ENCODE measurements at regions not wholly inside any gene's neighbourhood (a gene's known extent, or its start where the extent isn't known, plus 50 kb on each side); places are given as distances from the start of the nearest gene placed in this dataset.
A peak's percentile ranks its signal among the peaks of the same experiment; 100 is the strongest.

DNA sequence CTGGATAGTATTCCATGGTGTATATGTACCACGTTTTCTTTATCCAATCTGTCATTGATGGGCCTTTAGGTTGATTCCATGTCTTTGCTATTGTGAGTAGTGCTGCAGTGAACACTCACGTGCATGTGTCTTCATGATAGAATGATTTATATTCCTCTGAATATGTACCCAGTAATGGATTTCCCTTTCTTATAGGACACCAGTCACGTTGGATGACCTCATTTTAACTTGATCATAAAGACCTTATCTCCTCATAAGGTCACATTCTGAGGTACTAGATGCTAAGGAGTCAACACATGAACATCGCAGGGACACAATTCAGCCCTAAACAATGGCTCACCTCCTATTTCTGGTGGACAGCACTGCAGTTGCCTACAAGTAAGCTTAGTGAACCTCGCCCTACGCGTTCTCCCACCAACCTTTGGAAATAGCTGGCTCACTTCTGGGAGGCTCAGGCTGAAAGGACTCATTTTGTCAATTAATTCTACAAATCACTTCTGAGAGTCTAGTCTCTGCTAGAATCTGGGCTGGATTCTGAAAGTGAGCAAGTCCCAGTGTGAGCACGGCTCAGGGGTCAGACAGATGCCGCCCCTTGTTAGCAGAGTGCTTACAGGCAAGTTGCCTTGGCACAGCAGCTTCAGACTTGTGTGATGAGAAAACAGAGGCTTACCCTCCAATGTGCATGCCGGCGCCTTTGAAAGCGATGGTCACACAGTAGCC is 183.8 kb upstream of the GSC start:
- DNase-seq (ENCODE audit: low spot score): no peak

DNA sequence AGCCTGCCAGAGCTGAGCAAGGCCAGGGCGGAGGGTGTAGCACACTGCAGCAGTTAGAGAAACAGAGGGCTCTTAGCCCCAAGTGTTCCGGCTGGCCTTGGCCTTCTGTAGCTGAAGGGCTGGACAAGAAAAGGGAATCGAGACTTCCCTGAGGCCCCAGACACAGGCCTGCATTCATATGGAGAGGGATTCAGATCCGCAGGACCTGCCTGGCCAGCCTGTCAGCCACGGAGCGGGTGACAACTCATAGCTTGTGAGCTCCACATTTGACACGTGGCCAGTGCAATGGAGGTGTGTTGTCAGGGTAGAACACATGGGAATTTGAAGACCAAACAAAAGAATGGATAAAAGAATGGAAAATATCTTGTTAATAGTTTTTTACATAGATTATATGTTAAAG is 182.2 kb upstream of the GSC start:
- DNase-seq (ENCODE audit: low spot score): no peak

DNA sequence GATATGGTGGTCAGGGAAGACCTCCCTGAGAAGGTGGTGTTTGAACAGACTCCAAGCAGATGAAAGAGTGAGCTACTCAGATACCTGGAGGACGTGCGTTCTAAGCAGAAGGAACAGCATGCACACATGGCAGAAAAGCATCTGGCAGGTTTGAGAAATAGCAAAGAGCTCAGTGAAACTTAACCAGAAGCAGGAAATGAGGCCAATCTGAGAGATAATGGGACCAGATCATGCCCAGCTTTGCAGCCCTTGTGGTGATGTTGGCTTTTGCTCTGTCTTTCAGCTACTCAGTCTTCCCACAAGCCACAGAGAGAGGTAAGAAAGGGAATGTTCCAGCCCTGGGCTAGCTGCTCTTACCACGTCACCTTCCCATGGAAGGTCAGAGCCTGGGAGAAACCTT is 176.3 kb upstream of the GSC start:
- DNase-seq (ENCODE audit: low spot score): no peak

DNA sequence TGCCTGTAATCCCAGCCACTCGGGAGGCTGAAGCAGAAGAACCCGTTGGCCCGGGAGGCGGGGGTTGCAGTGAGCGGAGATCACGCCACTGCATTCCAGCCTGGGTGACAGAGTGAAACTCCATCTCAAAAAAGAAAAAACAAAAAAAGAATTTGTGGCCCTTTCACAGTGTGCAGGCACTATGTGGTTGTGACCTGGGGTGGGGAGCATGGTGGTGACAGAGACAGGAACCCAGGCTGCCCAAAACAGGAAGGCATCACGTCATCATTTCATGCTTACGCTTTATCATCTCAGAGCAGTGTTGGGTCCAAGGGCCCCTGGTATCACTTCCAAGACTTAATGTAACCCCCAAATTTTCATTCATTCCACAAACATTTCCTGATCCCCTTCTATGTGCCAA is 175.7 kb upstream of the GSC start:
- DNase-seq (ENCODE audit: low spot score): no peak

- no peak for DNase-seq (ENCODE audit: low spot score)
These were observed 174.8 kb upstream of the GSC start for GRCh38 chr14:94944636-94945258.

DNA sequence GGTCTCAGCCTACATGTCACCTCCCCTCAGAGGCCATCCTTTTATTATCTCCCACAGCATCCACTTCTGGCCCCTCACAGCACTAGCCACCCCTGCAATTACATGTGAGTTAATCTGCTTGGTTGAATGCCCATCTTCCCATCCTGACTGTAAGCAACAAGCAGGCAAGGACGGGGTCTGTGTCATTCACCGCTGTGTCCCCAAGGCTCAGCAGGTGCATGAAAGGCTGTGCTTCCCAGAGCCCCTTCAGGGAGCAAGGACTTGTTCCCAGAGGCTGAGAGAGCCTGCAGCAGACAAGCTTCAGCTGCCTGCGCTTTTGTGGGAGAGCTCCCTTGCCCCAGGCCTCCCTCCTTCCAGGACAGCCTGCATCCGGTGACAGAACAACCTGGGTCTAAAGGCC is 172.7 kb upstream of the GSC start:
- DNase-seq (ENCODE audit: low spot score): no peak

DNA sequence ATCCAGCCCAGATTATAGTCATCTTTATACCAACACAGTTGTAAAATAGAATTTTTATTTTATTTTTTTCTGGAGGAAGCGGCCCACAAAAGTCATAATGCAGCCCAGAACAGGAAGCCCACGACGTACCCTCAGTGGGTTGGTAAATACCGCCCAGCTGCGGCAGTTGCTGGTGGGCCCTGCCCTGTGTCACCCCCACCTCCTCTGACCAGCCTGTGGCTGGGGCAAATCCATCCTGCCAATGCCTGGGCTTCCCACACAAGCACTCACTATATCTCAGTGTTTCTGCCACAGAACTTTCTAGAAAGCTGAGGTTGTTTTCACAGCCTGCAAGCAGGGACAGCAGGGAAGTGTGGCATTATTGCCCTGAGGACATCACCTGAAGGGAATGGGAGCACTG is 171.4 kb upstream of the GSC start:
- DNase-seq (ENCODE audit: low spot score): no peak

DNA sequence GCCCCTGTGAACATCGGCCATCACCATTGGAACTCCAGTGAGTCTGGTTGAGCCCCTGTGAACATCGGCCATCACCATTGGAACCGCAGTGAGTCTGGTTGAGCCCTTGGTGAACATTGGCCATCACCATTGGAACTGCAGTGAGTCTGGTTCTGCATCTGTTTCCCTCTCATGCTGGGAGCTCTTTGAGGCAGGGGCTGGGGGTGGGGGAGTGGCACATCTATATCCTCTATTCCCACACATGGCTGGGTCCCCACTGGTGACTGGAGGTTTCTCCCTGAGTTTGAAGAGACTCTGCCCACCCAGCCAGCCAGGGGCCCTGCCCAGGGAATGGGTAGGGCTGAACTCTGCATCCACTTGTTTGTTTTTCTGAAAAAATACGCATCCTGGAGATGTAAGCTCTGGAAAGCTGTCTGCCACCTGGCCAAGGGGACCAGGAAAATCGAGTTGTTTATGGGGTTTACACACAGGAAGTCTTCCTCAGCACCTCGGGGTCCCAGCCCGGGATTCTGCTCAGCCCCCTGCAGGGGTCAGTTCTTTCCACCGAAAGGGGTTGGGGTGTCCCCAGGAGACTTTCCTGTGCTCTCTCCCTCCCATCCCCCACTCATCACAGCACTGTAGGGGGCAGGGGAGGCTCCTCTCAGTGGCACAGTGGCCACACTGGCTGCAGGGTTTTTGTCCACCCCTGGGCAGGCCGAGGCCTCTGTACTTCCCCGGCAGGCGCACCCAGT is 170.5 kb upstream of the GSC start:
- no peak for DNase-seq (ENCODE audit: low spot score)

DNA sequence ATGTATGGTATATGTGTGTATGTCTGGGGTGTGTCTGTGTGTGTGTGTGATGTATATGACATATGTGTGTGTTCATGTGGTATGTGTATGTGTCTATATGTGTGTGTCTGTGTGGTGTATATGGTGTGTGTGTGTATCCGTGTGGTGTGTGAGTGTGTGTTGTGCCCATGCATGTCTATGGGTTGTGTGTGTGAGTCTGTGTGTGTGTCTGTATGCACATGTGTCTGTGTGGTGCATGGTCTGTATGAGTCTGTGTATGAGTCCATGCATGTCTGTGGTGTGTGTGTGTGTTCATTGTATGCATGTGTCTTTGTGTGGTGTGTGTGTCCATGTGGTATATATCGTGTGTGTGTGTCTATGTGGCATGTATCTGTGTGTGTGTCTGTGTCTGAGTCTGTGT is 168.1 kb upstream of the GSC start:
- no peak for DNase-seq (ENCODE audit: low spot score)

DNA sequence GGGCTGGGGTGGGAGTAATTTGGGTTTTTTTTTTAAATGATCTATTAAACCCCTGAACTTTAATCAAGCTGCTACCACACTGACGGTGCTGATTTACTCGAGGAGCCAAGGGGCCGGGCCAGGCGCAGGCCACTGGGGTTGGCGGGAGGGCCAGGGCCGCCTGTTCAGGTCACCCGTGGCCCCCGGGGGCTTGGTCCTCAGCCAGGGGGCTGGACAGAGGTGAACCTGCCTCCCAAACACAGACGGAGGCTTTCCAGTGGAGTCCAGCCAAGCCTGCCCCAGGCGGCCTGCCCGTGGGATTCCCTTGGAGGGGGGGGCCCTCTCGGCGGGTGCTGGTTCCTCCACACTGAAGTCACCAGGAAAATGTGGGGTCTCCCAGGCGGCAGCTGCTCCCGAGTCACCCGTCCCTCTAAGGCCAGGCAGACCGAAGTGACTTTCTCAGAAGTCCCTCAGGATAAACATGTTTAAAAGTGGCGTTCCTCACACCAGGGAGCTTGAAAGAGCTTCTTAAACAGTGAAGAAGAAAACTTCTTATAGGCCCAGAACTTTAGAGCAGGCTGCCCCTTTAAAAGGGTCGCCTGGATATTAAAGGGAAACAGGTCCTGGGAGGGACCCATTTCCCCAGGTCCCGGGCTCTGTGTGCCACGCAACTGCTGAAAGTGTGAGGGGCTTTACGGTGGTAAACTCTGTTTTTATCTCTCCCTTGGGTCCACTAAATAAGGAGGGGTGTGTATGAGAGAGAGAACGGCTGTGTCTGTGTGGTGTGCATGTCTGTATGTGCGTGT is 167.2 kb upstream of the GSC start:
- DNase-seq (ENCODE audit: low spot score): peak; percentile 18

DNA sequence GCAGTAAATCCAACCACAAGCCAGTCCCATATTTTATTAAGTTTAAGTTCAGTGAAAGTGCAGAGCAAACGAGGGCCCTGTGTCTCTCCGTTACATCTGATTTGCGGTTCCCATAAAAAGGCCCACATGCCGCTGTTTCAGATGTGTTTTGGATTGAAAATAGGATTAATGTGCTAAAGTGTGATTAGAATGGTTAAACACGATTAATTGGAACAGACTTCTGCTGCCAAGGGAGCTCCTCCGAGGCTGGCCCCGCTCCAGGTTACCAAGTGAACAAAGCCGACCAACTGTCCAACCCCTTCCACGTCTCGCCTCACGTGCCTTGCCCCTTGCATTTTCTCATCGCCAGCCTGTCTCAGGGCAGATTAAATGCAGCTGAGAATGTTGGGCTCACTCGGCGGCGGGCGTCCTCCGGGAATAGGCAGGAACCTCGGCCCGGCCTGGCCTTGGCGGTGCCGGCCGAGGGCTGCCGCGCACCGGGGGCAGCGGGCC is 166.5 kb upstream of the GSC start:
- peak; percentile 86 for DNase-seq (ENCODE audit: low spot score)

DNA sequence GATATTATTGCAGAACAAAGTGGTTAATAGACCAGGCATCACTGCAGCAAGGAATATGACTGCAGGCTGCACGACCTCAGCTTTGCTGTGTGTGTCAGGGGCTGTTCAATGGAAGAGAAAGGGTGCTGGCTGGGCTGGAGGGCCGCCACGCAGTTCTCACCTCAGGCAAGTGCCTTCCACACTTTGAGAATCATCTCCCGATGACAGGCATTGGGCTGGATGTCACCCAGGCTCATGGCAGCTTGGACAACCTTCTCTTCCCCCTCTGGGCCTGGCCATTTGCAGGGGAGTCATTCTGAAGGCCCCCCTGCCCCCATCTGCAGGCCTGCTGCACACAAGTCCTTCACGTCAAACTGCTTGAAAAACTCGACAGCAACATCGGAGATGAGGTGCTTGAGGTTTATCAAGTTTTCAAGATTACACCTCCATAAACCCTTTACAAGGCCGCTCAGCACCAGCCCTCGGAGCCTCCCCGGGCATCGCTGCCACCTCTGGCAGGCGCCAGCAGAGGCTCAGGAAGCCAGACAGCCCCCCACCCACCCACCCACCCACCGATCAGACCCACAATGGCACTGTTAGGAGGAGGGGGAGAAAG is 165.9 kb upstream of the GSC start:
- DNase-seq (ENCODE audit: low spot score): no peak

DNA sequence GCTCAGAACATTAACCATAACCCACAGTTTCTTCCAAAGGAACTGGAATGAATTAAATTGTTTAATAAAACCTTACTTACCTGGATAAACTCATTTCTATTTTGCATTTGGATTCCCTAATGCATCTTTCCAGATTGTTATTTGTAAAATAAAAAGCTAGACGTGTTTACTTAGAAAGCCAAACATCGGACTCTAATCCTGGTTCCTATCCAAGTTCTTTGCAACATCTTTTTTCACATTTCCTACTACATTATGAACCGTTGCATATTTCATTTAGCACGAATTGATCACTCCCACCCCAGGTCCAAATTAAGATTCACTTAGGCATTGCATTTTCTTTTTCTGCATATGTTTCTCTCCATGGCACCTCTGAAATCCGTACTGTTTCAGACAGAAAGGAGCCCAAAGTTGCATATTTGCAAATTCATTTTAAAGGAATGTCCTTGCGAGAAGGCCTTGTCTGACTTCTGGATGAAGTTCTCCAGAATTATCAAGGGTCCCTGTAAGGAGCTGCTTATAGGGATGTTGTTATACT is 164.4 kb upstream of the GSC start:
- no peak for DNase-seq (ENCODE audit: low spot score)

GRCh38 chr14:94933486-94933885 is 163.6 kb upstream of the GSC start:
- no peak for DNase-seq (ENCODE audit: low spot score)

- no peak for DNase-seq (ENCODE audit: low spot score)
These were observed 162.7 kb upstream of the GSC start for GRCh38 chr14:94932589-94932988.

DNA sequence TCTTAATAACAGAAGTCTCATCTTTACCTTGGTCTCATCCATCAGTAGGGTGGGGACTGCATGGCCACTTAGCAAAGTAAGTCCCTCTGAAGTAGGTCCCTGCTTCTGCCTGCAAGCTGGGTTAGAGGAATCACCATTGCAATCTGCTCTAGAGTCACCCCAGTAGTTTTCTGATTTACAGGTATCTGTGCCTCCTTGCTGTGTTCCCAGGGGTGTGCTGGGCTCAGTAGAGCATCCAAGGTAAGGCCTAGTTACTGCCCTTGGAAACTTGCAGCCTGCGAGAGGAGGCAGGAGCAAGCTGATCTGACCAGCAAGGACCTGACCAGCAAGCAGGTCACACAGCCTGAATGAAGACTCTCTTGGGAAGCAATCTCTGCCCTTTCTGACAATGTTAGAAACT is 160.8 kb upstream of the GSC start:
- DNase-seq (ENCODE audit: low spot score): no peak

DNA sequence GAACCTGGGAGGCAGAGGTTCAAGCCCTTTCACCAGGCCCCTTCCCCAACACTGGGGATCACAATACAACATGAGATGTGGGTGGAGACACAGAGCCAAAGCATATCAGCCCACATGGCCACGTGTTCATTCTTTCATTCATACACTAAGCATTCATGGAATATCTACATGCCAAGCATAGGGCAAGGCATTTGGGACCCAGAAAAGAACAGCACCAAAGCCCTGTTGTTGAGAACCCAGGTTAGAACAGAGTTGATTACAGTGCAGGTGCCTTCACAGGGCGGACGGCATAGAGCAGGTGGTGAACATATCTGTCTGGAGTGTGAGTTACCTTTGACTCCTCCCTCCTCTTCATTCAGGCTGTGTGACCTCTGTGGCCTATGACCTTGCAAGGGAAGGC is 159.4 kb upstream of the GSC start:
- DNase-seq (ENCODE audit: low spot score): no peak

GRCh38 chr14:94926176-94926575 is 156.3 kb upstream of the GSC start:
- no peak for DNase-seq (ENCODE audit: low spot score)

GRCh38 chr14:94925416-94926173 is 155.7 kb upstream of the GSC start:
- DNase-seq (ENCODE audit: low spot score): no peak

GRCh38 chr14:94924189-94924588 is 154.3 kb upstream of the GSC start:
- no peak for DNase-seq (ENCODE audit: low spot score)

GRCh38 chr14:94923786-94924185 is 153.9 kb upstream of the GSC start:
- no peak for DNase-seq (ENCODE audit: low spot score)
